Osteoblast (primary cell): ENCODE measurements at regions not wholly inside any gene's neighbourhood (a gene's known extent, or its start where the extent isn't known, plus 50 kb on each side); places are given as distances from the start of the nearest gene placed in this dataset.

ENCODE experiments used
- DNase-seq: peaks from one replicate; pipeline ENCODE4 v3.0.0; 2011; ENCODE audit warnings: low spot score, mixed read lengths; ENCODE audit not compliant: insufficient read length; ENCODE audit errors: missing footprints
- H2AFZ ChIP-seq: 2 replicates; pipeline ENCODE4 v1.6.0; 2011; ENCODE audit warnings: mild to moderate bottlenecking, low read length
- H3K27ac ChIP-seq: 2 replicates; pipeline ENCODE4 v1.5.1; 2011; ENCODE audit warnings: mild to moderate bottlenecking, low read depth, low read length, moderate library complexity
- H3K27me3 ChIP-seq: 2 replicates; pipeline ENCODE4 v1.6.0; 2012; ENCODE audit warnings: mild to moderate bottlenecking, control low read depth, inconsistent platforms, low read length, moderate library complexity; ENCODE audit not compliant: insufficient read depth
- H3K36me3 ChIP-seq: 2 replicates; pipeline ENCODE4 v1.5.1; 2011; ENCODE audit warnings: mild to moderate bottlenecking, low read length, control low read depth, moderate library complexity; ENCODE audit not compliant: insufficient read depth
- H3K4me1 ChIP-seq: 2 replicates; pipeline ENCODE4 v1.5.1; 2011; ENCODE audit warnings: mild to moderate bottlenecking, low read length, control low read depth, moderate library complexity; ENCODE audit not compliant: insufficient read depth
- H3K4me2 ChIP-seq: 2 replicates; pipeline ENCODE4 v1.6.0; 2011; ENCODE audit warnings: mild to moderate bottlenecking, low read length; ENCODE audit not compliant: insufficient read depth
- H3K4me3 ChIP-seq: fragments of 200-600 bp; sonication (generic); 3 replicates; pipeline ENCODE4 v1.5.1; 2012; ENCODE audit warnings: mild to moderate bottlenecking, low read length, inconsistent platforms; ENCODE audit not compliant: insufficient read depth
- H3K79me2 ChIP-seq: 2 replicates; pipeline ENCODE4 v1.6.0; 2012; ENCODE audit warnings: mild to moderate bottlenecking, low read length, control low read depth, inconsistent platforms; ENCODE audit not compliant: insufficient read depth
- H3K9me3 ChIP-seq: 2 replicates; pipeline ENCODE4 v1.5.1; 2011; ENCODE audit warnings: low read depth, low read length, control low read depth
- H4K20me1 ChIP-seq: 2 replicates; pipeline ENCODE4 v1.6.0; 2012; ENCODE audit warnings: mild to moderate bottlenecking, low read length, control low read depth; ENCODE audit not compliant: insufficient read depth
- TF ChIP-seq, protein P1 (sequence below): IDR thresholded peaks from 2 replicates; pipeline ENCODE4 v1.5.1; 2011; ENCODE audit warnings: mild to moderate bottlenecking, low read depth, low read length, moderate library complexity; ENCODE audit errors: extremely low read depth

- no peak overlapping the region for H3K4me2 ChIP-seq
- H3K27ac ChIP-seq = no peak overlapping the region
- no peaks in the 10 kb centered on the region for H4K20me1 ChIP-seq
- H3K79me2 ChIP-seq = no peaks in the 10 kb centered on the region
- H3K4me1 ChIP-seq = no peaks in the 10 kb centered on the region
- H3K36me3 ChIP-seq = no peaks in the 10 kb centered on the region
- no peak overlapping the region for H3K4me3 ChIP-seq
- H3K9me3 ChIP-seq = no peaks in the 10 kb centered on the region
- no peak overlapping the region for H2AFZ ChIP-seq
- TF ChIP-seq, protein P1, sequence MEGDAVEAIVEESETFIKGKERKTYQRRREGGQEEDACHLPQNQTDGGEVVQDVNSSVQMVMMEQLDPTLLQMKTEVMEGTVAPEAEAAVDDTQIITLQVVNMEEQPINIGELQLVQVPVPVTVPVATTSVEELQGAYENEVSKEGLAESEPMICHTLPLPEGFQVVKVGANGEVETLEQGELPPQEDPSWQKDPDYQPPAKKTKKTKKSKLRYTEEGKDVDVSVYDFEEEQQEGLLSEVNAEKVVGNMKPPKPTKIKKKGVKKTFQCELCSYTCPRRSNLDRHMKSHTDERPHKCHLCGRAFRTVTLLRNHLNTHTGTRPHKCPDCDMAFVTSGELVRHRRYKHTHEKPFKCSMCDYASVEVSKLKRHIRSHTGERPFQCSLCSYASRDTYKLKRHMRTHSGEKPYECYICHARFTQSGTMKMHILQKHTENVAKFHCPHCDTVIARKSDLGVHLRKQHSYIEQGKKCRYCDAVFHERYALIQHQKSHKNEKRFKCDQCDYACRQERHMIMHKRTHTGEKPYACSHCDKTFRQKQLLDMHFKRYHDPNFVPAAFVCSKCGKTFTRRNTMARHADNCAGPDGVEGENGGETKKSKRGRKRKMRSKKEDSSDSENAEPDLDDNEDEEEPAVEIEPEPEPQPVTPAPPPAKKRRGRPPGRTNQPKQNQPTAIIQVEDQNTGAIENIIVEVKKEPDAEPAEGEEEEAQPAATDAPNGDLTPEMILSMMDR = no peak
- no peak for DNase-seq
- no peaks in the 10 kb centered on the region for H3K27me3 ChIP-seq
These were observed 129.3 kb upstream of the FLRT2 start for GRCh38 chr14:85400678-85401077.

- no peak for DNase-seq
- TF ChIP-seq, protein P1 = no peak
- H3K4me1 ChIP-seq = no peaks in the 10 kb centered on the region
- H3K4me2 ChIP-seq = no peak overlapping the region
- no peaks in the 10 kb centered on the region for H3K27me3 ChIP-seq
- H3K79me2 ChIP-seq = no peaks in the 10 kb centered on the region
- no peaks in the 10 kb centered on the region for H3K9me3 ChIP-seq
- no peaks in the 10 kb centered on the region for H3K36me3 ChIP-seq
- H3K4me3 ChIP-seq = no peak overlapping the region
- peak overlapping the region; percentile 14 for H2AFZ ChIP-seq
- H3K27ac ChIP-seq = no peak overlapping the region
- no peaks in the 10 kb centered on the region for H4K20me1 ChIP-seq
These were observed 128.6 kb upstream of the FLRT2 start for GRCh38 chr14:85401384-85401783.

DNA sequence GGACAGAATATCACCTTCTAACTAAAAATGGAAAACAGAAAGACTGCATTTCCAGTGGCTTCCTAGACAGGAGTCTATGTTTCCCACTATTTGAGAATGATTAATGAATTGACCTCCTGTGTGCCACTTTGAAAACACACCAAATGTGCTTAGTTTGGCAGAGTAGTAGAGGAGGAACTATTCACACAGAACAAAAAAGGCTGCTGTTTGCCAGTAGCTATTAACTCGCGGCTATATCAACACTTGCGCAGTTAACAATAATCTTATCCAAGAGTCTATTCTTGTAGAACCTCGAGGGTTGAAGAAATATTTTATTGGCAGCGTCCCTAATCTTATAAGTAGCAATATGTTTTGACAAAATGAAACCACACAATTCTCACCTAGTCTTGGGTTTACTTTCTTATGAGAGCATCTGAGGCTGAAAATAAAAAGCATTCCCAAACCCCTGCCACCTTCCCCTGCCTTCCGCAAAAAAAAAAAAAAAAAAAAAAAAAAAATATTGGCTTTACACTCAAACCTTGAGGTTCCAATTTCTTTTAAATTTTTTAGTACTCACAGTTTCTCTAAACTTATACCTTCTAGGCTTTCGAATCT, 127.3 kb upstream of the FLRT2 start:
- no peaks in the 10 kb centered on the region for H4K20me1 ChIP-seq
- no peak for DNase-seq
- H3K4me1 ChIP-seq = no peaks in the 10 kb centered on the region
- H3K79me2 ChIP-seq = no peaks in the 10 kb centered on the region
- no peak overlapping the region for H3K4me3 ChIP-seq
- H3K27ac ChIP-seq = no peak overlapping the region
- no peaks in the 10 kb centered on the region for H3K27me3 ChIP-seq
- H3K36me3 ChIP-seq = no peaks in the 10 kb centered on the region
- TF ChIP-seq, protein P1 = no peak
- no peaks in the 10 kb centered on the region for H3K9me3 ChIP-seq
- H3K4me2 ChIP-seq = no peak overlapping the region
- H2AFZ ChIP-seq = no peak overlapping the region

DNA sequence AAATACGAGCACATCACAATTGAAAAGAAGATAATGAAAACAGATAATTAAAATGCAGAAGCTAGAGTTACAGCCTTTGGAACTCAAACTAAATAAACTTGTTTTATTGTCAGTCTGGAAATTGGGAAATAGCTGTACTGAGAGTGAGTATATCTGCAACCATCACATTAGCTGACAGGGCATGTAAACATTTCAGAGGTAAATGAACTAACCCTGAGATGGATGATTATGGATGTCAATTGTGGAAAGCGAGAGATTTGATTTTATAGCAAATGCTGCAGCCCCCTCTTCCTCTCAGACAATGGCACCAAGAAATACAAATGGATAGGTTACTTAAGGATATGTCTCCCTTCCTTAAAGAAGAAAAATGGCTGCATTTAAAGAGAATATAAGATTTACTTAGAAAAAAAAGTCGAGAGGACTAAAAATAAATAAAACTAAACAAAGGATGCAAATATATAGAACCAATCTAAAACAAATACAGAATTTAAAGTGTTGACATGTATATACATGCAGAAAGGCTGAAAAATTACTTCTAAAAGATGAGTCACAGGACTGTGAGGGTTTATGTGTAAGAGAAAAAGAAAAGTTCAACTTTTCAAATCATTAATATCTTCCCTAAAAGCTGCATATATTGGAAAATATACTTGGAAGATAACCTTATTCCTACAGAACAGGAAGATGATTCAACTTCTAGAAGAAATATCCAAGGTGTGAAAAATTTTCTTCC, 120.3 kb upstream of the FLRT2 start:
- Histone ChIP-seq H3K4me1 (peaks cover under 1% of the 10 kb centered on the region), H3K27ac (no peak overlapping the region), H3K4me3 (no peak overlapping the region), H3K27me3 (no peaks in the 10 kb centered on the region), H2AFZ (no peak overlapping the region), H3K79me2 (no peaks in the 10 kb centered on the region), H4K20me1 (no peaks in the 10 kb centered on the region), H3K4me2 (no peak overlapping the region), H3K9me3 (no peaks in the 10 kb centered on the region), H3K36me3 (no peaks in the 10 kb centered on the region)
- TF ChIP-seq, protein P1 = no peak
- DNase-seq = no peak
